HL-60 (cell line): ENCODE measurements at regions not wholly inside any gene's neighbourhood (a gene's known extent, or its start where the extent isn't known, plus 50 kb on each side); places are given as distances from the start of the nearest gene placed in this dataset.

ENCODE experiments used
- DNase-seq, 2 experiments: peaks; one replicate each; pipeline ENCODE4 v3.0.0-alpha.2; 2010 to 2020; ENCODE audit warnings: low read depth in 1 of 2, low spot score in 1 of 2
- H3K27ac ChIP-seq: fragments of 250-450 bp; sonication (Bioruptor Pico); replicated peaks from 2 replicates; pipeline ENCODE4 v1.5.1; 2020; ENCODE audit warnings: mild to moderate bottlenecking, moderate library complexity
- H3K27me3 ChIP-seq: fragments of 250-450 bp; sonication (Bioruptor Pico); 2 replicates; pipeline ENCODE4 v1.5.1; 2021; ENCODE audit warnings: mild to moderate bottlenecking, moderate library complexity; ENCODE audit not compliant: insufficient read depth, poor library complexity, severe bottlenecking
- H3K4me3 ChIP-seq: replicated peaks from 2 replicates; pipeline ENCODE4 v1.5.1; 2011; ENCODE audit warnings: mild to moderate bottlenecking, control low read depth, low read length; ENCODE audit not compliant: insufficient read depth
- GABPA ChIP-seq: IDR thresholded peaks from 2 replicates; pipeline ENCODE4 v1.6.1; 2012; ENCODE audit warnings: low read depth
- POLR2AphosphoS5 ChIP-seq: IDR thresholded peaks from 2 replicates; pipeline ENCODE4 v1.6.1; 2012; ENCODE audit warnings: low read depth
- SPI1 ChIP-seq: IDR thresholded peaks from 2 replicates; pipeline ENCODE4 v1.6.1; 2012; ENCODE audit warnings: low read depth, mild to moderate bottlenecking, borderline replicate concordance
- TF ChIP-seq, protein P1 (sequence below): IDR thresholded peaks from 2 replicates; pipeline ENCODE4 v1.6.1; 2012; ENCODE audit warnings: low read depth; ENCODE audit not compliant: insufficient replicate concordance
- TF ChIP-seq, protein P2 (sequence below): IDR thresholded peaks from one replicate; pipeline ENCODE4 v1.5.1; 2011; ENCODE audit warnings: low read length, control low read depth, inconsistent platforms; ENCODE audit not compliant: insufficient read depth

DNA sequence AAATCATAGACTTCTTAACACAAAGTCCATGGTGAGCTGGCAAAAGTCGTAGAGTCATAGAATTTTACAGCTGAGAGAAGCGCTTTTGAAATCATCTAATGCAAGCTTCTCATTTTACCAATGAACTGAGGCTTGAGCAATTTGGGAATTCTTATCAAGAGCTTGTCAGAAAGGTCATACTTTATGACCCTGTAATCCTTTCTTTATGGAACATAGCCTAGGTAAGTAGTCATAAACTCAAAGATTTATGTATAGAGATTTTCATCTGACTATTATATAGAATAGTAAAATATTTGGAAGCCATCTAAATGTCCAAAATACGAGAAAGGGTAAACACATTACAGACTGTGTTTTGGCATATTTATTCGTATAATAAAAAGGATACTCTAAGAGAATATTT lies 563.5 kb downstream of the PCDH7 start:
- no peak for TF ChIP-seq SPI1
- no peak for TF ChIP-seq GABPA
- TF ChIP-seq, protein P1, sequence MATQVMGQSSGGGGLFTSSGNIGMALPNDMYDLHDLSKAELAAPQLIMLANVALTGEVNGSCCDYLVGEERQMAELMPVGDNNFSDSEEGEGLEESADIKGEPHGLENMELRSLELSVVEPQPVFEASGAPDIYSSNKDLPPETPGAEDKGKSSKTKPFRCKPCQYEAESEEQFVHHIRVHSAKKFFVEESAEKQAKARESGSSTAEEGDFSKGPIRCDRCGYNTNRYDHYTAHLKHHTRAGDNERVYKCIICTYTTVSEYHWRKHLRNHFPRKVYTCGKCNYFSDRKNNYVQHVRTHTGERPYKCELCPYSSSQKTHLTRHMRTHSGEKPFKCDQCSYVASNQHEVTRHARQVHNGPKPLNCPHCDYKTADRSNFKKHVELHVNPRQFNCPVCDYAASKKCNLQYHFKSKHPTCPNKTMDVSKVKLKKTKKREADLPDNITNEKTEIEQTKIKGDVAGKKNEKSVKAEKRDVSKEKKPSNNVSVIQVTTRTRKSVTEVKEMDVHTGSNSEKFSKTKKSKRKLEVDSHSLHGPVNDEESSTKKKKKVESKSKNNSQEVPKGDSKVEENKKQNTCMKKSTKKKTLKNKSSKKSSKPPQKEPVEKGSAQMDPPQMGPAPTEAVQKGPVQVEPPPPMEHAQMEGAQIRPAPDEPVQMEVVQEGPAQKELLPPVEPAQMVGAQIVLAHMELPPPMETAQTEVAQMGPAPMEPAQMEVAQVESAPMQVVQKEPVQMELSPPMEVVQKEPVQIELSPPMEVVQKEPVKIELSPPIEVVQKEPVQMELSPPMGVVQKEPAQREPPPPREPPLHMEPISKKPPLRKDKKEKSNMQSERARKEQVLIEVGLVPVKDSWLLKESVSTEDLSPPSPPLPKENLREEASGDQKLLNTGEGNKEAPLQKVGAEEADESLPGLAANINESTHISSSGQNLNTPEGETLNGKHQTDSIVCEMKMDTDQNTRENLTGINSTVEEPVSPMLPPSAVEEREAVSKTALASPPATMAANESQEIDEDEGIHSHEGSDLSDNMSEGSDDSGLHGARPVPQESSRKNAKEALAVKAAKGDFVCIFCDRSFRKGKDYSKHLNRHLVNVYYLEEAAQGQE = no peak
- TF ChIP-seq POLR2AphosphoS5 = no peak
- TF ChIP-seq, protein P2, sequence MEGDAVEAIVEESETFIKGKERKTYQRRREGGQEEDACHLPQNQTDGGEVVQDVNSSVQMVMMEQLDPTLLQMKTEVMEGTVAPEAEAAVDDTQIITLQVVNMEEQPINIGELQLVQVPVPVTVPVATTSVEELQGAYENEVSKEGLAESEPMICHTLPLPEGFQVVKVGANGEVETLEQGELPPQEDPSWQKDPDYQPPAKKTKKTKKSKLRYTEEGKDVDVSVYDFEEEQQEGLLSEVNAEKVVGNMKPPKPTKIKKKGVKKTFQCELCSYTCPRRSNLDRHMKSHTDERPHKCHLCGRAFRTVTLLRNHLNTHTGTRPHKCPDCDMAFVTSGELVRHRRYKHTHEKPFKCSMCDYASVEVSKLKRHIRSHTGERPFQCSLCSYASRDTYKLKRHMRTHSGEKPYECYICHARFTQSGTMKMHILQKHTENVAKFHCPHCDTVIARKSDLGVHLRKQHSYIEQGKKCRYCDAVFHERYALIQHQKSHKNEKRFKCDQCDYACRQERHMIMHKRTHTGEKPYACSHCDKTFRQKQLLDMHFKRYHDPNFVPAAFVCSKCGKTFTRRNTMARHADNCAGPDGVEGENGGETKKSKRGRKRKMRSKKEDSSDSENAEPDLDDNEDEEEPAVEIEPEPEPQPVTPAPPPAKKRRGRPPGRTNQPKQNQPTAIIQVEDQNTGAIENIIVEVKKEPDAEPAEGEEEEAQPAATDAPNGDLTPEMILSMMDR = no peak
- no peak overlapping the region for H3K4me3 ChIP-seq
- no peak for DNase-seq
- H3K27me3 ChIP-seq = no peaks in the 10 kb centered on the region
- no peak overlapping the region for H3K27ac ChIP-seq

DNA sequence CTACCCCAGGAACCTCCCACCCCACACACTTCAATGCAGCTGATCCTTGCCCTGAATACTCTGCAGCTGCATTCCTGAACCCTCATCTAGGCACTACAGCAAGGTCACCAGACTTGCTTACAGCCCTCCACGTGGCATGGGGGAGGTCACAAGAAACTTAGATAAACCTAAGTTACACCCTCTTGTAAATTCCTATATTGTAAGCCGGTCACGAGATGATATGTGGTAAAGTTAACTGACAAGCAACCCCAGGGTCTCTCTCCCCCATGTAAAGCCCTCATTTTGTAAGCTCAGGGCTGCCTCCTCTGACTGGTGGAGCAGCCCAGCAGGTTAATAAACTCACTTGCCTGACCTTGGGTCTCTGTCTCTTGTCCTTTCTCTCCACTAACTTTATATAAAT lies 570.7 kb downstream of the PCDH7 start:
- no peak overlapping the region for H3K4me3 ChIP-seq

DNA sequence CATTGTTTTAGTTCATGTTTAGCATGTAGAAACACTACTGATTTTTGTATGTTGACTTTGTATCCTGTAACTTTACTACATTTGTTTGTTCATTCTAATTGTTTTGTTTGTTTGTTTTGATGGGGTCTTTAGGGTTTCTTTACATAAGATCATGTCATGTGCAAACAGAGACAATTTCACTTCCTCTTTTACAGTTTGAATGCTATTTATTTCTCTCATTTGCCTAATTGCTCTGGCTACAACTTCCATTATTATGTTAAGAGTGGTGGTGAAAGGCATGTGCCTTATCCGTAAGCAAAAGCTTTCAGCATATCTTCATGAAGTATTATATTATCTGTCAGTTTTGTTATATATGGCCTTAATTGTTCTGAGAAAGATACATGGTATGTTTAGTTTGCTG lies 571.1 kb downstream of the PCDH7 start:
- H3K4me3 ChIP-seq = no peak overlapping the region
- TF ChIP-seq GABPA (no peak), POLR2AphosphoS5 (no peak), SPI1 (peak; percentile 65)
- TF ChIP-seq, protein P2 = no peak
- TF ChIP-seq, protein P1 = no peak

More for the DNA sequence above, 570.7 kb downstream of the PCDH7 start:
- TF ChIP-seq, protein P2 = no peak
- TF ChIP-seq POLR2AphosphoS5 (no peak), GABPA (no peak)
- TF ChIP-seq, protein P1 = no peak
- no peak overlapping the region for H3K27ac ChIP-seq
- H3K27me3 ChIP-seq = no peaks in the 10 kb centered on the region
- no peak for DNase-seq

More for the DNA sequence above, 571.1 kb downstream of the PCDH7 start:
- H3K27me3 ChIP-seq = no peaks in the 10 kb centered on the region
- H3K27ac ChIP-seq = no peak overlapping the region
- DNase-seq = no peak
